CD14-positive monocyte (primary cell): ENCODE measurements at regions not wholly inside any gene's neighbourhood (a gene's known extent, or its start where the extent isn't known, plus 50 kb on each side); places are given as distances from the start of the nearest gene placed in this dataset.

Source experiments
- DNase-seq, 3 donors: peaks; one replicate each; pipeline ENCODE4 v3.0.0-alpha.2; 2011 to 2022
- H2AFZ ChIP-seq: 2 replicates; pipeline ENCODE4 v1.6.0; 2012; ENCODE audit warnings: mild to moderate bottlenecking, low read depth, low read length, inconsistent platforms; ENCODE audit not compliant: insufficient read depth, poor library complexity, severe bottlenecking
- H3K27ac ChIP-seq, 2 donors: 1 replicate in 1 of 2; 2 replicates in 1 of 2; pipeline ENCODE4 v1.5.1; 2012 to 2013; ENCODE audit warnings: low read length in 2 of 2, control low read depth in 1 of 2, inconsistent platforms in 1 of 2, low read depth in 1 of 2, mild to moderate bottlenecking in 1 of 2
- H3K27me3 ChIP-seq, 2 donors: one replicate each; pipeline versions ENCODE4 v1.6.0 to v1.6.1; 2011 to 2013; ENCODE audit warnings: low read length in 2 of 2; ENCODE audit not compliant: control insufficient read depth in 2 of 2, insufficient read depth in 2 of 2
- H3K36me3 ChIP-seq, 2 donors: replicated peaks in 1 of 2; 1 replicate in 1 of 2; 2 replicates in 1 of 2; pipeline versions ENCODE4 v1.5.1 to v1.6.1; 2012 to 2013; ENCODE audit warnings: low read length in 2 of 2, control low read depth in 1 of 2, inconsistent platforms in 1 of 2, mild to moderate bottlenecking in 1 of 2; ENCODE audit not compliant: insufficient read depth in 2 of 2, control insufficient read depth in 1 of 2
- H3K4me1 ChIP-seq, 2 donors: 1 replicate in 1 of 2; 2 replicates in 1 of 2; pipeline versions ENCODE4 v1.5.1 to v1.6.1; 2012 to 2013; ENCODE audit warnings: low read length in 2 of 2, control low read depth in 1 of 2, inconsistent platforms in 1 of 2, mild to moderate bottlenecking in 1 of 2, moderate library complexity in 1 of 2; ENCODE audit not compliant: insufficient read depth in 2 of 2, control insufficient read depth in 1 of 2
- H3K4me2 ChIP-seq: replicated peaks from 2 replicates; pipeline ENCODE3; 2012; ENCODE audit warnings: low read length, moderate library complexity, mild to moderate bottlenecking; ENCODE audit not compliant: poor library complexity, severe bottlenecking; ENCODE audit errors: extremely low read depth
- H3K4me3 ChIP-seq, 3 experiments: fragments of 200-600 bp in 1 of 3; sonication (generic) in 1 of 3; replicated peaks in 1 of 3; 1 replicate in 2 of 3; 2 replicates in 1 of 3; pipeline ENCODE4 v1.5.1; 2011 to 2013; ENCODE audit warnings: low read length in 3 of 3, mild to moderate bottlenecking in 3 of 3, control low read depth in 2 of 3, low read depth in 2 of 3, inconsistent platforms in 1 of 3, moderate library complexity in 1 of 3
- H3K79me2 ChIP-seq: 2 replicates; pipeline ENCODE4 v1.6.0; 2012; ENCODE audit warnings: mild to moderate bottlenecking, control low read depth, inconsistent platforms, low read length, moderate library complexity; ENCODE audit not compliant: insufficient read depth
- H3K9ac ChIP-seq: 2 replicates; pipeline ENCODE4 v1.6.0; 2017; ENCODE audit warnings: low read length, mild to moderate bottlenecking; ENCODE audit not compliant: insufficient read depth, poor library complexity, severe bottlenecking
- H3K9me3 ChIP-seq, 2 donors: replicated peaks in 1 of 2; 1 replicate in 1 of 2; 2 replicates in 1 of 2; pipeline versions ENCODE4 v1.5.1 to v1.6.1; 2012 to 2013; ENCODE audit warnings: low read length in 2 of 2, control low read depth in 1 of 2; ENCODE audit not compliant: control insufficient read depth in 1 of 2, insufficient read depth in 1 of 2
- H4K20me1 ChIP-seq: 2 replicates; pipeline ENCODE4 v1.6.0; 2012; ENCODE audit warnings: mild to moderate bottlenecking, low read length, control low read depth, moderate library complexity; ENCODE audit not compliant: insufficient read depth
- H3K27ac Mint-ChIP-seq, 7 donors: one replicate each; pipeline ENCODE4 v1.8.0; 2020; ENCODE audit warnings: mild to moderate bottlenecking in 7 of 7, mixed read lengths in 7 of 7, moderate library complexity in 6 of 7, inconsistent platforms in 2 of 7
- H3K27me3 Mint-ChIP-seq, 3 donors: one replicate each; pipeline ENCODE4 v1.8.0; 2021 to 2022; ENCODE audit warnings: low read depth in 3 of 3, mild to moderate bottlenecking in 3 of 3, mixed read lengths in 3 of 3, moderate library complexity in 3 of 3, inconsistent platforms in 1 of 3
- H3K36me3 Mint-ChIP-seq, 2 donors: one replicate each; pipeline ENCODE4 v1.8.0; 2020; ENCODE audit warnings: mixed read lengths in 2 of 2, inconsistent platforms in 1 of 2, mild to moderate bottlenecking in 1 of 2
- H3K4me1 Mint-ChIP-seq: one replicate; pipeline ENCODE4 v1.8.0; 2020; ENCODE audit warnings: mild to moderate bottlenecking, mixed read lengths
- H3K4me3 Mint-ChIP-seq, 2 donors: one replicate each; pipeline ENCODE4 v1.8.0; 2020; ENCODE audit warnings: mild to moderate bottlenecking in 2 of 2, mixed read lengths in 2 of 2, moderate library complexity in 1 of 2
- H3K9me3 Mint-ChIP-seq, 7 donors: one replicate each; pipeline ENCODE4 v1.8.0; 2020 to 2022; ENCODE audit warnings: mixed read lengths in 7 of 7, mild to moderate bottlenecking in 6 of 7, moderate library complexity in 6 of 7, inconsistent platforms in 2 of 7
- WGBS: methylation state at CpG from one replicate; pipeline ENCODE4 v1.1.5; 2013; ENCODE audit warnings: missing lambda C conversion rate; ENCODE audit not compliant: insufficient coverage; 5-methylcytosine and 5-hydroxymethylcytosine counted together
- intact Hi-C, 2 donors: fragments of 100-400 bp; cut with micrococcal nuclease; formaldehyde crosslinking; loops; one replicate each; pipeline versions ENCODE4 v1.15.0 to v1.15.1; 2023
- TF ChIP-seq, protein P1 (sequence below): fragments of 200-600 bp; IDR thresholded peaks from one replicate; pipeline ENCODE4 v1.8.0; 2022; ENCODE audit warnings: antibody characterized with exemption, mild to moderate bottlenecking

DNA sequence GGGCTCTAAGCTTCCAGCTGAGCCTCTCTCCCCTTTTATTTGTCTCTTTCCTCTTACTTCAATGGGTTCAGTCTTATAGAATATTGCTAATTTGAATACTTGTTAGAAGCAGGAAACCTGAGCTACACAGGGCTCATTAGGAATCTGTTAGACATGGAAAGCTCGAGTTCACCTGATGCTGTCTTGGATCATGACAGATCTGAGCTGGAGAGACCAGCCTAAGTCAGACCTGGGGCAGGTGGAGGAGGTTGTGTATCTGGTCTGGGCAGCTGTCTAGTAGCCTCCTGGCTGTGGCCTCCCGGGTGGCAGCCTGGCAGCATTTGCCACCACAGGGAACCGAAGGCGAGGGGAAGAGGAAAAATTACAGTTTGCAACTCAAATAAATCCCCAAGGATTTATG is 185.9 kb downstream of the ICOS start:
- Histone ChIP-seq H3K4me1 (no peaks in the 10 kb centered on the region), H3K4me2 (no peak overlapping the region), H3K27ac (no peak overlapping the region), H3K27me3 (no peaks in the 10 kb centered on the region), H4K20me1 (no peaks in the 10 kb centered on the region), H3K9me3 (no peaks in the 10 kb centered on the region), H2AFZ (no peak overlapping the region), H3K79me2 (no peaks in the 10 kb centered on the region), H3K36me3 (no peaks in the 10 kb centered on the region), H3K4me3 (no peak overlapping the region), H3K9ac (no peak overlapping the region)
- DNase-seq: no peak
- intact Hi-C loops: no loop called here
- 78% methylated on average over 1 of the region's 4 CpGs for WGBS
- TF ChIP-seq, protein P1, sequence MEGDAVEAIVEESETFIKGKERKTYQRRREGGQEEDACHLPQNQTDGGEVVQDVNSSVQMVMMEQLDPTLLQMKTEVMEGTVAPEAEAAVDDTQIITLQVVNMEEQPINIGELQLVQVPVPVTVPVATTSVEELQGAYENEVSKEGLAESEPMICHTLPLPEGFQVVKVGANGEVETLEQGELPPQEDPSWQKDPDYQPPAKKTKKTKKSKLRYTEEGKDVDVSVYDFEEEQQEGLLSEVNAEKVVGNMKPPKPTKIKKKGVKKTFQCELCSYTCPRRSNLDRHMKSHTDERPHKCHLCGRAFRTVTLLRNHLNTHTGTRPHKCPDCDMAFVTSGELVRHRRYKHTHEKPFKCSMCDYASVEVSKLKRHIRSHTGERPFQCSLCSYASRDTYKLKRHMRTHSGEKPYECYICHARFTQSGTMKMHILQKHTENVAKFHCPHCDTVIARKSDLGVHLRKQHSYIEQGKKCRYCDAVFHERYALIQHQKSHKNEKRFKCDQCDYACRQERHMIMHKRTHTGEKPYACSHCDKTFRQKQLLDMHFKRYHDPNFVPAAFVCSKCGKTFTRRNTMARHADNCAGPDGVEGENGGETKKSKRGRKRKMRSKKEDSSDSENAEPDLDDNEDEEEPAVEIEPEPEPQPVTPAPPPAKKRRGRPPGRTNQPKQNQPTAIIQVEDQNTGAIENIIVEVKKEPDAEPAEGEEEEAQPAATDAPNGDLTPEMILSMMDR: no peak
- Mint-ChIP-seq H3K27me3 (peaks cover 0 to 4% (median 1%) of the 10 kb centered on the region in 3 donors), H3K4me1 (no peaks in the 10 kb centered on the region), H3K36me3 (no peaks in the 10 kb centered on the region), H3K9me3 (peaks cover 0 to 1% (median 0%) of the 10 kb centered on the region in 7 donors), H3K4me3 (no peak overlapping the region), H3K27ac (no peak overlapping the region)

DNA sequence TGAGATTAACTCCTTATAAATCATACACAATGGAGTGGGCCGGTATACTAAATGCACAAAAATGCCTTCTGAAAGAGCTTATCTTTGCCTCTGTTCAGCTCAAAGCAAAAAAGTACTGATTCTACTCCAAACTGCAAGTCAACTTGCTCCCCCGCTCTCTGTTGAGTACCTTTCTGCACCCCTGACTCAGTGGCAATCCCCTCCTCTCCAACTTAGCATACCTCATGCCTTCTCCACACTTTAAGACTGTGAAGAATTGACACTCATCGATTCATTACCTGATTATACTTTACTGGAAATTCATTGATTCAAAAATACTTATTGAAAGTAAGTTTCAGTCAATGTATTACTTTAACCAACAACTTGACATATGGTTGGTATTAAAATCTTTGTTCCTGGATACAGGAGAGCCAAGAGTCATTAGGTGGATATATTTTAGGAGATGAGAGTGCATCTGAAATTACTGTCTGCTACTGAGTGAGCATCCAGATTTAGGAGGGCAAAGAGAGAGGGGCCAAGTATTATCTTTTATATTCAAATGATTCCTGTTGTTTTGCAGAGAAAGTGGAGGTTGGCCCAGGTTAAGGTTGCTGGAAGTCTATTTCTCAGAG is 187.7 kb downstream of the ICOS start:
- no peak overlapping the region for H2AFZ ChIP-seq

More for the DNA sequence above, 187.7 kb downstream of the ICOS start:
- 89% methylated on average over 1 of the region's 3 CpGs for WGBS
- H3K4me2 ChIP-seq: no peak overlapping the region
- no peaks in the 10 kb centered on the region for H3K79me2 ChIP-seq
- H3K9ac ChIP-seq: no peak overlapping the region
- intact Hi-C loops: no loop called here
- no peak overlapping the region for H3K27ac ChIP-seq
- Mint-ChIP-seq H3K27ac (no peak overlapping the region), H3K27me3 (peaks cover 0 to 4% (median 1%) of the 10 kb centered on the region in 3 donors), H3K4me3 (no peak overlapping the region), H3K36me3 (no peaks in the 10 kb centered on the region), H3K9me3 (peaks cover 0 to 1% (median 0%) of the 10 kb centered on the region in 7 donors), H3K4me1 (no peaks in the 10 kb centered on the region)
- TF ChIP-seq, protein P1: no peak
- H3K4me3 ChIP-seq: no peak overlapping the region
- no peaks in the 10 kb centered on the region for H3K4me1 ChIP-seq
- H3K36me3 ChIP-seq: no peaks in the 10 kb centered on the region
- H4K20me1 ChIP-seq: no peaks in the 10 kb centered on the region
- no peaks in the 10 kb centered on the region for H3K27me3 ChIP-seq
- no peak for DNase-seq
- no peaks in the 10 kb centered on the region for H3K9me3 ChIP-seq
